Activated CD8-positive, alpha-beta memory T cell treated with anti-CD3 and anti-CD28 coated beads, Interleukin-2, amount 50 U/mL, for 24 hours (primary cell): ENCODE measurements at regions not wholly inside any gene's neighbourhood (a gene's known extent, or its start where the extent isn't known, plus 50 kb on each side); places are given as distances from the start of the nearest gene placed in this dataset.

Source experiments
- DNase-seq: peaks from one replicate; pipeline ENCODE4 v3.0.0-alpha.2; 2020; ENCODE audit errors: extremely low read depth

DNA sequence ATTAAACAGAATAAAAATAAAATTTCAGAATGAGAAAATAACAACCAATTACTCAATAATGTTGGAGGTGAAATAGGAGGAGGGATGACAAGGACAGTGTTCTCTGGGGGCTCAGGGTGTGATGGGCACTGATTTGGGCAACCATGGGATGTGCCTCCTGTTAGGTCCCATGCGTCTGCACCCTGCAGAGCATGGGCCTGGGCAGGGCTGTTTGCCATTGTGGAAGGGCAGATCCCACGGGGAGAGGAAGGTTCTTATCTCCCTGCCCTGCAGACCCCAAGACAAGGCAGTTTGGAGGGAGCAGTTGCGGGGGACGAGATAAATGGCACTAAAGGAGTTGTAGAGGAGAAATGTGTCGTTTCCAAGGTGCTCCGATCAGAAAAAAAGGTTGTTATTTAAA lies 206.3 kb downstream of the THBS2 start:
- no peak for DNase-seq

DNA sequence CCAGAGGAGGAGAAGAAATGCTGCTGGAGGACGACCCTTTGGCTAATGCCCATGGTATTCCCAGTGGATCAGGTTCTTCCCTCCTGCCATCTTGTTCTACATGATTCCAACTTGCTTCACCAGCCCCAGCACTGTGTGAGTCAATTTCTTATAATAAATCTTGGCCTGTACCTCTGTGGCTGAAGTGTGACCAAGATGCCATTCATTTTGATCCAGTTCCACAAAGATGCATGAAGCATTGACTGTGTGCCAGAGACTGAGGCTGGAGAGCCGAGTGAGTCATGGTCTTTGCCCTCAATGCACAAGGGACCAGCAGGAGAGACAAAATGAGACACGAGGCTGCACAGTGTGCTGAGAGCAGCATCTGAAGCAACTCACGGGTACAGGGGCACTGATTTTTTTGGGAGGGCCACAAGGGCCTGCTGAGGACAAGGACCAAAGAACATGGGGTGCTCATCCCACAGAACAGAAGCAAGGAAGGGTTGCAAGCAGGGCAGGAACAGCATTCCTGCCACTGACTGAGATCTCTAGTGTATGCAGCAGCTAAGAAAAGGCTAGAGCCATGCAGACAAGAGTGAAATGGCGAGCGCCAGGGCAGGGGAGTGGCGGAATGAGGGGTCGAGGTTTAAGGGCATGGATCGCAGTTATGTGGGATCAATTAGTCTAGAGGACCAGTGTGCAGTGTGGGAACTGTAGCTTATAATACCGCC lies 207.0 kb downstream of the THBS2 start:
- no peak for DNase-seq

DNA sequence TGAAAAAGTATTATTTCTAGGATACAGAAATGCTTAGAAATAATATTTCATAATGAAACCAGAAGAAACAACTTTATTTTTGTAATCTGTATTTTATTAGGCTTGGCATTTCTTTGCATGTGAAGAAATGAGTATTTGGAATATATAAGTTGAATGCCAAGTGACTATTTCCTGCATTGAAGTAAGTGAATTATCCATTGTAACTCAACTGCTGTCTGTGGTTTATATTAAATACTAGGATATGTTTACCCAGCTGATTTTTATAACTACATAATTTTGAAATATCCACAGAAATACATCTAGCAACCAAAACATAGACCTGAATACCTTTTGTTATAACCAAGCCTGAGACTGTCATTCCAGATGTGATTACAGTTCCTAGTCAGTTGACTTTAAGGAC lies 207.6 kb downstream of the THBS2 start:
- DNase-seq, result no peak

DNA sequence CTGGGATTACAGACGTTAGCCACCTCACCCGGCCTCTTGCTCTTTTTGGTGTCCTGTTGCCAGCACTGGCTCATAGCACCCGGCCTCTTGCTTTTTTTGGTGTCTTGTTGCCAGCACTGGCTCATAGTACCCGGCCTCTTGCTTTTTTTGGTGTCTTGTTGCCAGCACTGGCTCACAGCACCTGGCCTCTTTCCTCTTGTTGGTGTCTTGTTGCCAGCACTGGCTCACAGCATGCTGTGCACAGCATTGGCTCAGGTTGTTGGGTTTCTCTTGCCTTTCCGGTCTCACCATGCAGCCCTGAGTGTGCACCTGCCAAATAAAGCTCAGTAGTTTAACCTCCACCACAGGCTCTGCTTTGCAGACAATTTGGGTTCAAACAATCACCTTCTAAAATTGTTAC lies 208.2 kb downstream of the THBS2 start:
- no peak for DNase-seq

DNA sequence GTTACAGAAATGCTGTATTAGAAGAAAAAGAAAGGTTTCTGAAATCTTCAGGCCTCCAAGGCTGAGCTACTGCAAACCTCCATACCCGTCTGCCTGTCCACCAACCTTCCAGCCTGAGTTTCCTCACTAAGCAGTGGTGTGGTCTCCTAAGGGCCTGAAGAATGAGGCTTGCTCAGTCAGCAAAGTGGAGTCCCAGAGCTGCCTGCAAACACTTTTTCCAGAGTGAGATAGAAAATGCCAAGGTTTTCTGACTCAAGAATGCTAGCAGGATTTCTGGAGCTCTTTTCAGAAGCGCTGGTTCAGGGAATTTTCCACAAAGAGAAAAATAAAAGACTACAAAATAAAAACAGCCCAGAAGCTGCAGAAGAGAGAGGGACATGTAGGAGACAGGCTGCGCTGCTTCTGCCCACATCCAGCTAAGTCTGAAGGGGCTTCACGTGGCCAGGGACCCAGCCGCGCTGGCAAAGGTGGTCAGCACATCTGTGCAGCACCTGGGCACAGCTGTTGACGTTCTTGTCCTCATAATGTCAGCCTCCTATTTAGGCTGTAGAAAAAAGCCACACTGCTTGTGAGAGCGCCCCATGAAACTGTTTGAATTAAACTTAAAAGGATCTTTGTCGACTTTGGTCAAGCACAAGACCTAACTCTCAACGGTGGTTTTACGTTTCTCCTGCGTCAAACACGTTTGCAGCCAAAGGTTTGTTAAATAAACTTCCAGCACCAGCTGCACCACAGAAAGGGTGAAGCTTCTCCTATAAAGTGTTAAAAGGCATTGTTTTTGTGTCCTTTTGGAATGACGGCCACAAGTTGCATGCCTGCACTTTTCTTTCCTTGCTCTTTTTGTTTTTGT lies 209.0 kb downstream of the THBS2 start:
- DNase-seq, result no peak

DNA sequence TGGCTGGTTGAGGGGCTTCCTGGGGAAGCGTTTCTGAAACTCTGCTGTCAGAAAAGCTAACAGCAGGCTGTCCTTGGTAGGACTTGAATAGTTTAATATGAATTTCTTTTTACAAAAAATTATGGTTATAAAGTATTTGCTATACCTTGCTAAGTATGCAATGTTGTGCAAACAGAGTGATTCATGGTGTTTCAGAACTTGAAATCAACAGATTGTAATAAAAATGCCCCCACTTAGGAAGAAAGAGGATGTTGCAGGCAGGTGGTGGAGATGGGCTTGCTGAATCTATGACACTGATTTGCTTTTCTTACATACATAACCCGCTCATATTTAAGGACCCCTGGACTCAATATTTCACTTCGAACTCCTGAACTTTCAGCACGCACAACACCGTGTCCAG lies 211.6 kb downstream of the THBS2 start:
- no peak for DNase-seq

DNA sequence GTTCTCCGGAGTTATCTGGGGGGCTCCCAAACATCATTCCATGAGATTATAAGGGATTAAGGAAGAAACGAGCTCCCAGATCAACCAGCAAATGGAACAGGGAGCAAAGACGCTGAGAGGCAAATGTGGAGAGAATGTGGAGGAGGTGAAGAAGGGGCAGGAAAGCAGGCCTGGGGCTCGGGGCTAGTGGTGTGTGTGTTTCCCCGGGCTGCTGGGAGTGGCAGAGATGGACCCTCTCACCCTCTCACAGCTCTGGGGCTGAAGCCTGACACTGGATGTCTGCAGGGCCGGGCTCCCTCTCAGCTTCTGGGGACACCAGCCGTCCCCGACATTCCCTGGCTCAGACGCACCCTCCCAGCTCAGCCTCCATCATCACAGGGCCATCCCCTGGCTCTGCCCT lies 212.6 kb downstream of the THBS2 start:
- DNase-seq, result no peak

DNA sequence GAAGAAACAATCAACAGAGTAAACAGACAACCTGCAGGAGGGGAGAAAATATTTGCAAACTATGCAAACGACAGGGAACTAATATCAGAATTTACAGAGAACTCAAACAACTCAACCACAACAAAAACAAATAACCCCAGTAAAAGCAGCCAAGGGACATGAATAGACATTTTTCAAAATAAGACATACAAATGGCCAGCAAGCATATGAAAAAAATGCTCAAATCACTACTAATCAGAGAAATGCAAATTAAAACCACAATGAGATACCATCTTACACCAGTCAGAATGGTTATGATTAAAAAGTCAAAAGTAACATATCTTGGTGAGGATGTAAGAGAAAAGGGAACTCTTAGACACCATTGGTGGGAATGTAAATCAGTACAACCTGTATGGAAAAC lies 215.0 kb downstream of the THBS2 start:
- no peak for DNase-seq

DNA sequence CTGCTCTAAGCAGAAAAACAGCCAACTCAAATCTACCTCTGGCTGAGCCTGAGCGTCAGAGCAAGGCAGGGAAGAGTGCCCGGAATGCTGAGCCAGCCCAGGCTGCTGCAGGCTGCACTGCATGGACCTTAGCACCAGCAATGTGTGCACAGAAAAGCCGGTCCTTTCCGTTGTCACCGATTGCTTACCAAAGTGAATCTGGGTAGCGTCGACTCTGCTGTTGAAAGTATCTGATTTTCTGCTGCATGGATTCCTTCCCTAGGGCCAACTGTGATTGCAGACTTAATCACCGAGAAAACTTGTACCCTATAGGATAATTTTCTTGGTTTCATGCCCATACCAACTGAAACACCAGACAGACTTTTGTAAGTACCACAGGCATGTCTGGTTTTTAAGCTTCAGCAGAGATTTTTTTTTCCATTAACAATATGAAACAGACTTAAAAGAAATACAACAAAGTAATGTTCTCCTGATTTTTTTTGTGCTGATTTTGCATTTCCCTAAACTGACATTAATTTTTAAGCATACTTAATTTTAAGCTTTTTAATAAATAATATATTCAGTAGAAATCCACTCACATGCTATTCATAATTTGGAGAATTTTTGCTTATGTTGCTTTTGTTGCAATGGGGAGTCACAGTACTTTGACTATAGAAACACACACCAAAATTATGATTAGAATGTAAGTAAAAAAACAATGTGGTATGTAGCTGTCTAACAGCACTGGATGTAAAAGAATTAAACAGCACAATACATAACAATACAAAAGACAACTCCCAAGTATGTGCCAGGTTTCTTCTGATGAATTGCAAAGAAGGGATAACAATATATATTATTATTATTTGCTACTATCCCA lies 218.0 kb downstream of the THBS2 start:
- no peak for DNase-seq

DNA sequence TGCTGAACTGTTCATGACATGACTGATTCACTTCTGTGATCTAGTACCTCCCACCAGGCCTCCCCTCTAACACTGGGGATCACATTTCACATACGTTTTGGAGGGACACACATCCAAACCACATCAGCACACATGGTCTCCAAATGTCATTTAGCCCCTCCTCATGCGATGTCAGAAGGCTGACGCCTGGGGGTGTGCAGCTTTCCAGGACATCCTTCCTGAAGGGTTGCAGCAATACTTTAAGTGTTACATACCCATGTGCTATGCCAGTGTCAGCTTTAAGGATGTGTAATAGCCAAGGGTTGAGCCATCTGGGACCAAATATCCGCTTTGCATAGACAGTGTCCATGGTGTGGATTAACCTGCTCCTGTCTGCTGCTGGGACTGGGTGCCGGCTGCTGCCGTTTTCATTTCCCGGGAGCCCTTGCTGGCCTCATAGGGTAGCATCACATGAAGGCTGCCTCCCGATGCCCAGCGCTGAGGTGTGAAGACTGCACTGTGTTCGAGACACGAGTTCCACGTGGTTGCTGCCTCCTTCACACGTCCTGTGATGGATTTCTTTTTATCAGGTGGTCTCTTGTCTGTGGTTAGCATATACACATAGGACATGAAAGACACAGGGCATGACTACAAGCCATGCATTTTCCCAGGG lies 219.0 kb downstream of the THBS2 start:
- DNase-seq, result no peak

DNA sequence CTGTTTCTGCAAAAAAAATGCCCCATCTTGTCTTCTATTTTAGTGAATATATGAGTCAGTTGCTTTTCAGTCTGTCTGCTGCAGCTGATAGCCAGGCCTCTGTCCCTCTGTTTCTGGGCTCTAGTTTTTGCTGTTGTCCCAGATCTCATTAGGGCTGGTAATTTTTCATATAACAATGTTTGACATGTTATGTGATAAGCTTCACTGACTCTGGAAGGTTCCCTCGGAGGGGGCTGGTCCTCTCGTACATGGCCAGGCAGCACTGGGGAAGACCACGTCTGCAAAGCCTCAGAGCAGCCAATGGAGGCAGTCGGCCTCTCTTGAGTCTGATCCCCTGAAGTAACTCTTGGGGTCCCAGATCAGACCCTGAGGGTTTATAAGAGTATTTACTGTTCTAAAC lies 223.8 kb downstream of the THBS2 start:
- DNase-seq, result no peak

DNA sequence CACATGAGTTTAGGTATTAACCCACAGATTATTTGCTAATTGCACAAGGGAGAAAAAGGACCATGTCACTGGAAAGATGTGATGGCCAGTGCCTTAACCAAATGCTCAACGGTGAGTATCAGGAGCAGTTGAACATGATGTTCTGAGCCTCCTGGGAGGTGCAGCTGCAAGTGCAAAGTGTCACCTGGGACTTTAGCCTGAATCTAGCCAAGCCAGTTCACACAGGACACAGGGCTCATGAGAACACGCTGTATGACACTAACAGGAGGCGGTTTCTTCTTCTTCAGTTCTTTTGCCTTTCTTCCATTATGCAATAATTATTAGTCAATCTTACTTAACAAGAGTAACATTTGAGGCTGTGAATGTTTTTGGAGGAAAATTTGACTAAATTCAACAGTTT lies 225.3 kb downstream of the THBS2 start:
- no peak for DNase-seq

DNA sequence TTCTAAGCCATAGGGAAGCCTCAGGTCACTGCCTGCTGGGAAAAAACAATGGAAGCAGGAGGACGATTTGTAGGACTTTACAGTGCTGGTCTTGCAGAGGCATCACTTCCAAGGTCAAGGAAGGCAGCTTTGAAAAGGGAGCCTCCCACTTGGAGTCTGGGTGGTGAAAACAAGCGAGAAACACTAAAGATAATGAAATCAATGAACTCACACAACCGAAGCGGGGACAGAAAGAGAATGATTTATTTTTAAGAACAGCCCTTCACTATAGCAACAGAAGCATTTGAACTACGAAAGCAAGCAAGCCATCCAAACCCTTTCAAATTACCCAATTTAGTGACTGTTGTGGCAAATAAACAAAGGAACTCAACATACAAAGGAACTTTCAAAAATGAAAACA lies 227.5 kb downstream of the THBS2 start:
- no peak for DNase-seq

DNA sequence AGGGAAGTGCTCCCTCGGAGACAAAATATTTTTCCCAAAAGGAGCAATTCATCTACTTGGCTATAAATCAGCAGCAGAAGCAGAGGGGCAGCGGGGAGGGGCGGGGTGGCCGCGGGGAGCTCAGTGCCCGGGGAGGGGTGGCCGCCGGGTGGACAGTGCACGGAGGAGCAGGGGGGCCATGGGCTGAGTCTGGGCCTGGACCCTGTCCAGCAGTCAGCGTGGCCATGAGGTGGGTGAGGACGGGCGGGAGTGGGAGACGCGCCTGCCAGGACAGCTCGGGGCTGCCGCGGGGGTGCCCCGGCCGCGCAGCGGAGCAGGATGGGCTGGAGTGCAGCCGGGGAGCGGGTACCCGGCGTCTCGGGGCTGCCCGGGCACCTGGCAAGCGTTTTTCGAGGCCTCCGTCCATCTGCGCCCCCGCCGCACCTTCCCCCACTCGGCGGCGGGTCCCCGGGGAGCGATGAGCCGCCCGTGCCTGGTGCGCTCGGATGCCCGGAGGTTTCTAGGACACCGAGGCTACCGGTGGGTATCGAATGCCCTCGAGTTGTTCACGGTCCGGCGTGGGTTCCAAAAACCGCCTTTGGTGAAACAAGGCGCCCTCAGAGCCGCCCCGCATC lies 229.5 kb downstream of the THBS2 start:
- DNase-seq, result no peak

DNA sequence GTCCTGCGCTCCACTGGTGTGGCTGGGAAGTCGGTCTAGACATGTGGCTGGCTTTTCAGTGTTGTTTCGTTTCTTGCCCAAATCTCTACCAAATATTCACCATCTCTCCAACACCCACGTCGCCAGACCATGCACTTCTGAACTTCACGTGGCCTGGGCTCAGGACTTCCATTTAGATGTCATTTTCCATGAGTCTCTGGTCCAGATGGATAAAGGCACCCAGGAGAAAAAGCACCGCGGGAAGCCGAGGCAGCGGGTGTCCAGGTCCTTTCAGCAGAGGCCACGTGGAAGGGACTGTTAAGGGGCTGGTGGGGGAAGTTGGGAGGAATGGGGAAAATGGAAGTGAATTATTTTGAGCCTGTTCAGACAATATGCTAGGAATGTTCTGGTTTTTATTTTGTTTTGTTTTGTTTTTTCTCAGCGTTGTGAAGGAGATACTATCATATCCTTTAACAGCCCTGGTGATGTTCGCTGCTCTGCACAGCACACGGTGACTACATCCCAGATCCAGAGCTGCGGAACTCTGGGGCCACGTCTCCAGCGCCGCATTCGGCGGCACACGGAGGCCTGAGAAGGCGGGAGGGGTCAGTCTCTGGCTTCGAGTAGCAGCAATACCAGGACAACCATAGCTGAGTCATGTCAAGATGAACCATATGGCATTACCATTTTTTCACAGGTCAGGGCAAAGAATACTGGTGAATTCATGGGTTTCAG lies 230.3 kb downstream of the THBS2 start:
- DNase-seq, result no peak

DNA sequence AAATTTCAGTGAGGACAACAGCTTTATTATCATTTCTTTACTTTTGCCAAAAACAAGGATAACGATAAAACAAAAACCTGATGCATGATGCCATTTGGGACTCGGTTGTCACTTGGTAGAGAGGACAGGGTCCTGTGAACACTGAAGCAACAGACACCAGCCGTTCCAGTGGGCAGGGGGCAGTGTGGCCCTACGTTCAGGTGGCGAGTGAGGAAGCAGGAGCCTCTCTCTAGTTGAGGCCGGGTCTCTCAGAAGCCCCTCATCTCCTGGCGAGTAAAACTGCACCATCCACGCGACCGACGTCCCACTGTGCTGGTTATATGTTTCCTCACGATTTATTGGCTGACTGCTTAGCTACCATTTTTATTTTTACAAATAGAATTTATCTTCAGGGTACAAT lies 231.6 kb downstream of the THBS2 start:
- DNase-seq, result no peak

DNA sequence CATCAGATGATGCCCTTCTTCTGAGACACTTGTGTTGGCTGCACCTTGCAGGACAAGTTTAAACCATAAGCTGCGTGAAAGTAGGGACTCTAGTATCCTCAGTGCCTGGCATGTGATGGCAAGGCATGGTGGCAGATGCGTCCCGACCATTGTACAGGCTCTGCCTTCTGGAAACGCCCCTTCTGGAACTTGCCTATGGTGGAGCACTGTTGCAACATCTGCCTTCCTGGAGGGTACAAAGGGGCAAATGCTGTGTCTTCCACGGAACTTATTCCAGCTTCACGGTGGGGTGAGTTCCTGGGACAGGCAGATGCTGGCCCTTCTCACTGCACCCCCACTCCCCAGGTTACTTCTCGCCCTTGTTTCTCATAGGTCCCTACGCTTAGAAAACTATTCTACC lies 232.8 kb downstream of the THBS2 start:
- DNase-seq, result no peak

DNA sequence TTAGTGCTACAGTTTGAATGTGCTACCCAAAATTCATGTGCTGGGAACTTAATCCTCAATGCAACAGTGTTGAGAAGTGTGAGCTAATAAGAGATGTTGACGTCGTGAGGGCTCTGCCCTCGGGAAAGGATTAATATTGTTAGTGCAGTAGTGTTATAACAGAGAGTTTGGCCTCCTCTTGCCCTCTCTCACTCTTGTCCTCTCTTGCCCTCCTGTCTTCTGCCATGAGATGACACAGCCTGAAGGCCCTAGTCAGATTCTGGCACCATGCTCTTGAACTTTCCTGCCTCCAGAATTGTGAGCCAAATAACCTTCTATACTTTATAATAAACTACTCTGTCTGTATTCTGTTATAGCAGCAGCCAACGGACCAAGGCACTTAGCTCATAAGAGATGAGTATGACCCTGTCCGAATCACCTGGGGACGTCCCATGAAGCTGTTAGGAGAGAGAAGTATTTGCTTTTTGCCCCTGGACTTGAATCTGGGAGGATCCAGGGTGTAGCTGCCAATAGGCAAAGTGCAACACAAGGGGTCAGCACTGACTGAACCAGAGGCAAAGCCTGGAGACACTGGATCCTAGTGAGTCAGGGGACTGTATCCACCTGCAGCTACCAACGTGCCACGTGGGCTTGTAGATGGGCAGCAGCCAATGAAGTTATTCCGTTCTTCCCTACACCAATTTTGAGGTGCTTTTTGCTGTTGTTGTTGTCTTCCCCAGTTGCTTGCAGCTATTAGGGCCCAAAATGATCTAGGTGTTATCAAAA lies 233.7 kb downstream of the THBS2 start:
- no peak for DNase-seq

DNA sequence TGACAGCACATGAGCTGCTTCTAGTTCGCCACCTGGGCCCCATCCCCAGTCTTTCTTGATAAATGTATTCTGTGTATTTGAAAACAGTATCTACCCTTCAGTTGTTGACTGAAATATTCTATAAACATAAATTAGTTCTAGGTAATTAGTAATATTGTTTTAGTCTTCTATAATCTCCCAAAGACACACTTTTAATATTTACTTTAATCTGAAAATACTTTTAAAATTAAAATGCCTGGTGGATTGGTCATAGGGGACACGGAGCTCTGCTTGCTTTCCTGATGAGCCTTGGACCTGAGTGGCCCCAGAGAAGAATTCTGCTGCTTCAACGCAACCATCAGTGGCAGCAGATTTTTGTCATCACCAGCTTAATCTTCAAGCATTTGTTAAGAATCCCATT lies 234.5 kb downstream of the THBS2 start:
- no peak for DNase-seq

DNA sequence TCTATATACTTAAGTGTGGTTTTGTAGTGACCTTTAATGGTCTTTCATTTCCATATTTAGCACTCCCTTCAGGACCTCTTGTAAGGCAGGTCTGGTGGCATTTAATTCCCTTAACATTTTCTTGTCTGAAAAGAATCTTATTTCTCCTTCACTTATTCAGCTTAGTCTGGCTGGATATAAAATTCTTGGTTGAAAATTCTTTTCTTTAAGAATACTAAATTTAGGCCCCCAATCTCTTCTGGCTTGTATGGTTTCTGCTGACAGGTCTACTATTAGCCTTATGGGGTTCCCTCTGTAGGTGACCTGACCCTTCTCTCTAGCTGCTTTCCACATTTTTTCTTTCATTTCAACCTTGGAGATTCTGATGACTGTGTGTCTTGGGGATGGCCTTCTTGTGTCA lies 236.9 kb downstream of the THBS2 start:
- no peak for DNase-seq
